ENCODE measurements at regions not wholly inside any gene's neighbourhood (a gene's known extent, or its start where the extent isn't known, plus 50 kb on each side); places are given as distances from the start of the nearest gene placed in this dataset.

DNA sequence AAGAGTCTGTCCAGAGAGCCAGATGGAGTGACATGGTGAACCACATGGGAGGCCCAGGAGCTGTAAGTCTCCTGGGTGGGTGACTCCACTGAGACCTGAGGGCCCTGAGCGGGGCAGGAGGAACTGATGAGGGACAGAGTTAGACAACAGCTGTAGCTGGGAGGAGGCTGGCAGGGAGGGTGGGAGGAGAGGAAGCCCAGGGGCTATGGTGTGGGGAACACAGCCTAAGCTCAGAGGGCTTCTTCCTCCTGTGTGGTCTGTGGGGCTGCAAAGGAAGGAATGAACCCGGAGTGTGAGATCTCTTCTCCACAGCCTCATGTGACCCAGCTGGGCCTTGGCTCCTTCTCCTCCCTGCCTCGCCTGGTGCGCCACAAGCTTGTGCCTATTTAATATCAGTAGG lies 395.6 kb upstream of the HS6ST1 start:
- no peak overlapping the region for H3K4me2 ChIP-seq (ENCODE audit: low read depth, low read length, poor library complexity, severe bottlenecking)
- H3K9me3 ChIP-seq (ENCODE audit: insufficient read depth, low read length): no peaks in the 10 kb centered on the region

DNA sequence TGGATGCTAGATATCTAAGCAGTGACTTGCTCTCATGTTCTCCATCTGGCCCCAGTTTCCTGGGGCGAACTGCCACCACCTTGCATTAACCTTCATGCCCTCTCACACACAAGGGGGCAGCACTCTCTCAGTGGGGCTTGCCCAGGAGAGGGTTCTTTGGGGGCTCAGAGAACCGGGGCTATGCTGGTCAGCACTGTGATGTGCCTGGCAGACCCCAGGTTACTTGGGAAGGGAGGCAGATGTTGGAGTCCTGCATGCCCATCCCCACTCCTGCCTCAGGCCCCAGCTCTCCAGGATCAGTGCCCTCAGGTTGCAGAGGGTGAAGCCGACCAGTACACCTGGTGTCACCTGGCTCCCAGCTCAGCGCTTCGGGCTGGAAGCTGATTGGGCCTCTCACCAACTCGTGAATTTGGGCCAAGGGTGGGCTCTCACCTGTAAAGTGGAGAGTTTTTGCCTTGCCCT lies 396.2 kb upstream of the HS6ST1 start:
- no peaks in the 10 kb centered on the region for H3K27me3 ChIP-seq (ENCODE audit: low read length)
- no peaks in the 10 kb centered on the region for H3K79me2 ChIP-seq (ENCODE audit: insufficient read depth, low read length)
- no peak overlapping the region for H3K4me2 ChIP-seq (ENCODE audit: low read depth, low read length, poor library complexity, severe bottlenecking)
- no peaks in the 10 kb centered on the region for H3F3A ChIP-seq (ENCODE audit: insufficient read depth)
- H3K36me3 ChIP-seq (ENCODE audit: low read length): no peaks in the 10 kb centered on the region
- H3K9me2 ChIP-seq (replicated peaks; ENCODE audit: insufficient read depth, low read length): no peaks in the 10 kb centered on the region
- no peaks in the 10 kb centered on the region for H4K20me1 ChIP-seq (ENCODE audit: low read depth, low read length)
- H3K27ac ChIP-seq (ENCODE audit: low read depth, low read length): no peak overlapping the region
- H3K9me3 ChIP-seq (ENCODE audit: insufficient read depth, low read length): no peaks in the 10 kb centered on the region
- TF ChIP-seq, protein P1, sequence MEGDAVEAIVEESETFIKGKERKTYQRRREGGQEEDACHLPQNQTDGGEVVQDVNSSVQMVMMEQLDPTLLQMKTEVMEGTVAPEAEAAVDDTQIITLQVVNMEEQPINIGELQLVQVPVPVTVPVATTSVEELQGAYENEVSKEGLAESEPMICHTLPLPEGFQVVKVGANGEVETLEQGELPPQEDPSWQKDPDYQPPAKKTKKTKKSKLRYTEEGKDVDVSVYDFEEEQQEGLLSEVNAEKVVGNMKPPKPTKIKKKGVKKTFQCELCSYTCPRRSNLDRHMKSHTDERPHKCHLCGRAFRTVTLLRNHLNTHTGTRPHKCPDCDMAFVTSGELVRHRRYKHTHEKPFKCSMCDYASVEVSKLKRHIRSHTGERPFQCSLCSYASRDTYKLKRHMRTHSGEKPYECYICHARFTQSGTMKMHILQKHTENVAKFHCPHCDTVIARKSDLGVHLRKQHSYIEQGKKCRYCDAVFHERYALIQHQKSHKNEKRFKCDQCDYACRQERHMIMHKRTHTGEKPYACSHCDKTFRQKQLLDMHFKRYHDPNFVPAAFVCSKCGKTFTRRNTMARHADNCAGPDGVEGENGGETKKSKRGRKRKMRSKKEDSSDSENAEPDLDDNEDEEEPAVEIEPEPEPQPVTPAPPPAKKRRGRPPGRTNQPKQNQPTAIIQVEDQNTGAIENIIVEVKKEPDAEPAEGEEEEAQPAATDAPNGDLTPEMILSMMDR (IDR thresholded peaks at IDR 0.05; ENCODE audit: insufficient read depth, low read length, poor library complexity, severe bottlenecking): no peak
- no peak for TF ChIP-seq EZH2phosphoT487 (conservative IDR thresholded peaks at IDR 0.05; ENCODE audit: low read length)
- no peak overlapping the region for H3K9ac ChIP-seq (ENCODE audit: low read length)
- no peak overlapping the region for H2AFZ ChIP-seq (ENCODE audit: low read depth, low read length, severe bottlenecking)
- no peak overlapping the region for H3K4me3 ChIP-seq (ENCODE audit: insufficient read depth, low read length, poor library complexity, severe bottlenecking)

More for the DNA sequence above, 395.6 kb upstream of the HS6ST1 start:
- no peaks in the 10 kb centered on the region for H3F3A ChIP-seq (ENCODE audit: insufficient read depth)
- no peaks in the 10 kb centered on the region for H3K9me2 ChIP-seq (replicated peaks; ENCODE audit: insufficient read depth, low read length)
- H3K9ac ChIP-seq (ENCODE audit: low read length): no peak overlapping the region
- H2AFZ ChIP-seq (ENCODE audit: low read depth, low read length, severe bottlenecking): no peak overlapping the region
- H3K4me3 ChIP-seq (ENCODE audit: insufficient read depth, low read length, poor library complexity, severe bottlenecking): no peak overlapping the region
- no peak for TF ChIP-seq EZH2phosphoT487 (conservative IDR thresholded peaks at IDR 0.05; ENCODE audit: low read length)
- TF ChIP-seq, protein P1 (IDR thresholded peaks at IDR 0.05; ENCODE audit: insufficient read depth, low read length, poor library complexity, severe bottlenecking): no peak
- no peaks in the 10 kb centered on the region for H3K36me3 ChIP-seq (ENCODE audit: low read length)
- no peaks in the 10 kb centered on the region for H3K79me2 ChIP-seq (ENCODE audit: insufficient read depth, low read length)
- H4K20me1 ChIP-seq (ENCODE audit: low read depth, low read length): no peaks in the 10 kb centered on the region
- no peak overlapping the region for H3K27ac ChIP-seq (ENCODE audit: low read depth, low read length)
- H3K27me3 ChIP-seq (ENCODE audit: low read length): no peaks in the 10 kb centered on the region

GRCh38 chr2:128715360-128715759 lies 396.7 kb upstream of the HS6ST1 start:
- no peak overlapping the region for H3K9ac ChIP-seq (ENCODE audit: low read length)
- no peaks in the 10 kb centered on the region for H3K36me3 ChIP-seq (ENCODE audit: low read length)
- H4K20me1 ChIP-seq (ENCODE audit: low read depth, low read length): no peaks in the 10 kb centered on the region
- H3K79me2 ChIP-seq (ENCODE audit: insufficient read depth, low read length): no peaks in the 10 kb centered on the region
- H2AFZ ChIP-seq (ENCODE audit: low read depth, low read length, severe bottlenecking): no peak overlapping the region
- no peaks in the 10 kb centered on the region for H3F3A ChIP-seq (ENCODE audit: insufficient read depth)
- no peak overlapping the region for H3K4me2 ChIP-seq (ENCODE audit: low read depth, low read length, poor library complexity, severe bottlenecking)
- no peaks in the 10 kb centered on the region for H3K9me3 ChIP-seq (ENCODE audit: insufficient read depth, low read length)
- H3K27ac ChIP-seq (ENCODE audit: low read depth, low read length): no peak overlapping the region
- H3K27me3 ChIP-seq (ENCODE audit: low read length): no peaks in the 10 kb centered on the region
- no peak for TF ChIP-seq EZH2phosphoT487 (conservative IDR thresholded peaks at IDR 0.05; ENCODE audit: low read length)
- TF ChIP-seq, protein P1 (IDR thresholded peaks at IDR 0.05; ENCODE audit: insufficient read depth, low read length, poor library complexity, severe bottlenecking): no peak
- no peaks in the 10 kb centered on the region for H3K9me2 ChIP-seq (replicated peaks; ENCODE audit: insufficient read depth, low read length)
- H3K4me3 ChIP-seq (ENCODE audit: insufficient read depth, low read length, poor library complexity, severe bottlenecking): no peak overlapping the region
